NCI-H2227 (cell line): ENCODE measurements at regions not wholly inside any gene's neighbourhood (a gene's known extent, or its start where the extent isn't known, plus 50 kb on each side); places are given as distances from the start of the nearest gene placed in this dataset.
A peak's percentile ranks its signal among the peaks of the same experiment; 100 is the strongest.

Experiments
- DNase-seq: peaks from one replicate; lab custom pipeline; 2025; ENCODE audit not compliant: unreplicated experiment; lab: John Stamatoyannopoulos, UW

- DNase-seq: no peak
Measured at GRCh38 chr6:90406142-90406794, 109.6 kb upstream of the BACH2 start.

GRCh38 chr6:90403489-90404381 is 107.1 kb upstream of the BACH2 start:
- no peak for DNase-seq

- no peak for DNase-seq
Measured at GRCh38 chr6:90402831-90403192, 106.2 kb upstream of the BACH2 start.

GRCh38 chr6:90401933-90402830 is 105.5 kb upstream of the BACH2 start:
- DNase-seq: no peak

GRCh38 chr6:90399970-90400369 is 103.3 kb upstream of the BACH2 start:
- DNase-seq: no peak

- DNase-seq: no peak
Measured at GRCh38 chr6:90397929-90398674, 101.5 kb upstream of the BACH2 start.

GRCh38 chr6:90397047-90397446 is 100.4 kb upstream of the BACH2 start:
- no peak for DNase-seq

- peak; percentile 55 for DNase-seq
Measured at GRCh38 chr6:90393232-90393884, 96.7 kb upstream of the BACH2 start.

GRCh38 chr6:90390379-90390778 is 93.7 kb upstream of the BACH2 start:
- no peak for DNase-seq

- DNase-seq: no peak
Measured at GRCh38 chr6:90388395-90388794, 91.8 kb upstream of the BACH2 start.

- DNase-seq: no peak
Measured at GRCh38 chr6:90387826-90388225, 91.2 kb upstream of the BACH2 start.

GRCh38 chr6:90387383-90387775 is 90.7 kb upstream of the BACH2 start:
- DNase-seq: no peak

- DNase-seq: no peak
Measured at GRCh38 chr6:90386399-90387382, 90.0 kb upstream of the BACH2 start.

- DNase-seq: no peak
Measured at GRCh38 chr6:90385759-90386313, 89.2 kb upstream of the BACH2 start.

- DNase-seq: no peak
Measured at GRCh38 chr6:90384720-90385119, 88.1 kb upstream of the BACH2 start.

- no peak for DNase-seq
Measured at GRCh38 chr6:90383196-90383822, 86.7 kb upstream of the BACH2 start.

GRCh38 chr6:90382760-90383159 is 86.1 kb upstream of the BACH2 start:
- DNase-seq: no peak

GRCh38 chr6:90375681-90376439 is 79.2 kb upstream of the BACH2 start:
- no peak for DNase-seq
